A549 (cell line): ENCODE measurements at regions not wholly inside any gene's neighbourhood (a gene's known extent, or its start where the extent isn't known, plus 50 kb on each side); places are given as distances from the start of the nearest gene placed in this dataset.

Experiments
- BHLHE40 ChIP-seq: IDR thresholded peaks from 2 replicates; pipeline ENCODE4 v1.6.1; 2012; ENCODE audit warnings: low read depth, low read length, inconsistent platforms
- CHD2 ChIP-seq: fragments of 150-350 bp; IDR thresholded peaks from 2 replicates; pipeline ENCODE4 v1.6.1; 2014; ENCODE audit warnings: low read length; ENCODE audit not compliant: partially characterized antibody
- CTCF ChIP-seq: fragments of >200 bp; sonication (Bioruptor Twin); formaldehyde crosslinking; IDR thresholded peaks from 3 replicates; pipeline ENCODE4 v1.5.1; 2016
- ESRRA ChIP-seq: fragments of 150-350 bp; IDR thresholded peaks from 2 replicates; pipeline ENCODE4 v1.6.1; 2014; ENCODE audit warnings: mild to moderate bottlenecking, low read length, borderline replicate concordance
- HMGXB4 ChIP-seq: fragments of 250-450 bp; sonication (Bioruptor Pico); IDR thresholded peaks from 2 replicates; pipeline ENCODE4 v1.5.0; 2021; ENCODE audit warnings: mild to moderate bottlenecking, moderate library complexity, borderline replicate concordance
- JUNB ChIP-seq: fragments of >200 bp; sonication (Bioruptor Twin); formaldehyde crosslinking; IDR thresholded peaks from 2 replicates; pipeline ENCODE4 v1.6.1; 2016
- MAFK ChIP-seq: fragments of 450-650 bp; IDR thresholded peaks from 2 replicates; pipeline ENCODE4 v1.6.1; 2014; ENCODE audit not compliant: partially characterized antibody
- MAX ChIP-seq: IDR thresholded peaks from 2 replicates; pipeline ENCODE4 v1.6.1; 2012
- POLR2A ChIP-seq: IDR thresholded peaks from 2 replicates; pipeline ENCODE4 v1.6.1; 2012; ENCODE audit warnings: mild to moderate bottlenecking, low read length
- TF ChIP-seq, protein P1 (sequence below): IDR thresholded peaks from 2 replicates; pipeline ENCODE4 v1.6.1; 2012
- TF ChIP-seq, protein P2 (sequence below): fragments of 450-650 bp; IDR thresholded peaks from 2 replicates; pipeline ENCODE4 v1.6.1; 2014; ENCODE audit warnings: antibody characterized with exemption

- TF ChIP-seq CTCF (no peak), MAX (no peak), MAFK (no peak), ESRRA (no peak), POLR2A (no peak), HMGXB4 (CRISPR knock-in tag) (no peak), CHD2 (no peak), BHLHE40 (no peak), JUNB (no peak)
- TF ChIP-seq, protein P1, sequence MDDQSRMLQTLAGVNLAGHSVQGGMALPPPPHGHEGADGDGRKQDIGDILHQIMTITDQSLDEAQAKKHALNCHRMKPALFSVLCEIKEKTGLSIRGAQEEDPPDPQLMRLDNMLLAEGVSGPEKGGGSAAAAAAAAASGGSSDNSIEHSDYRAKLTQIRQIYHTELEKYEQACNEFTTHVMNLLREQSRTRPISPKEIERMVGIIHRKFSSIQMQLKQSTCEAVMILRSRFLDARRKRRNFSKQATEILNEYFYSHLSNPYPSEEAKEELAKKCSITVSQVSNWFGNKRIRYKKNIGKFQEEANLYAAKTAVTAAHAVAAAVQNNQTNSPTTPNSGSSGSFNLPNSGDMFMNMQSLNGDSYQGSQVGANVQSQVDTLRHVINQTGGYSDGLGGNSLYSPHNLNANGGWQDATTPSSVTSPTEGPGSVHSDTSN, result no peak
- TF ChIP-seq, protein P2, sequence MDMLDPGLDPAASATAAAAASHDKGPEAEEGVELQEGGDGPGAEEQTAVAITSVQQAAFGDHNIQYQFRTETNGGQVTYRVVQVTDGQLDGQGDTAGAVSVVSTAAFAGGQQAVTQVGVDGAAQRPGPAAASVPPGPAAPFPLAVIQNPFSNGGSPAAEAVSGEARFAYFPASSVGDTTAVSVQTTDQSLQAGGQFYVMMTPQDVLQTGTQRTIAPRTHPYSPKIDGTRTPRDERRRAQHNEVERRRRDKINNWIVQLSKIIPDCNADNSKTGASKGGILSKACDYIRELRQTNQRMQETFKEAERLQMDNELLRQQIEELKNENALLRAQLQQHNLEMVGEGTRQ, result no peak
Observed at GRCh38 chr5:51651476-51651875, 268.2 kb downstream of the ISL1 start.
